Fibroblast of skin of left quadriceps (primary cell): ENCODE measurements at regions not wholly inside any gene's neighbourhood (a gene's known extent, or its start where the extent isn't known, plus 50 kb on each side); places are given as distances from the start of the nearest gene placed in this dataset.
"Not testable (repeated sequence)": the region's sequence is repeated elsewhere in the genome, so short reads cannot be mapped to it uniquely, and the experiment has no call there.

Experiments used
- DNase-seq, 2 experiments: peaks; one replicate each; pipeline ENCODE4 v3.0.0-alpha.2; 2013; ENCODE audit warnings: low read depth in 2 of 2

GRCh38 chrX:108843039-108843438 is 106.7 kb upstream of the IRS4 start:
- not testable (repeated sequence) for DNase-seq

GRCh38 chrX:108833993-108834392 is 97.6 kb upstream of the IRS4 start:
- DNase-seq: no peak

GRCh38 chrX:108811891-108812290 is 75.5 kb upstream of the IRS4 start:
- no peak for DNase-seq

- no peak for DNase-seq
Measured at GRCh38 chrX:108795240-108795639, 58.9 kb upstream of the IRS4 start.
